AG08395 (cell line): ENCODE measurements at regions not wholly inside any gene's neighbourhood (a gene's known extent, or its start where the extent isn't known, plus 50 kb on each side); places are given as distances from the start of the nearest gene placed in this dataset.

ENCODE experiments used
- DNase-seq: peaks from one replicate; pipeline ENCODE4 v3.0.0; 2012; ENCODE audit warnings: mixed read lengths, low spot score

DNA sequence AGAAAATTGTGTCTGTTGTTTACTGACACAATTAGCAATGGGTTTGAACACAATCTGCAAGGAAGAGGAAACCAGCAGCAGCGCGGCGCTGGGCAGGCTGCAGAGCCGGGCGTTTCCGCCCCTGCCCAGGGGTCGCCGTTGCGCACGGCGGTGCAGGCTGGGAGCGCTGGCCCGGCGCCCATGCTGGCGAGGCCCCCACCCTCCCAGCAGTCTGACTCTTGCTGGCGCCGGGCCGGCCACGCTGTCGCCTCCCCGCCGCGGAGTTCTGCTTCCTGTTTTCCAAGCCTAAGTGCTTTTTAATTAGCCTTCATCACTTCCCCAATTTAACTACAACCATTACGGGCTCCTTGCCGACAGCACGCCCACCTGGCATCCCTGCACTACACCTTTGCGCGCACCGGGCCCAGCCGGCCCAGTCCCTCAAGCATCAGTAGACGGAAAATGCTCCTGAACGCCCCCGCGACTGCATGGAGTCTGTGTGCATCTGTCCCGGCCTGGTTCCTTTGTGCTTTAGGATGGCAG, 212.1 kb downstream of the GXYLT1 start:
- DNase-seq = peak; percentile 35

DNA sequence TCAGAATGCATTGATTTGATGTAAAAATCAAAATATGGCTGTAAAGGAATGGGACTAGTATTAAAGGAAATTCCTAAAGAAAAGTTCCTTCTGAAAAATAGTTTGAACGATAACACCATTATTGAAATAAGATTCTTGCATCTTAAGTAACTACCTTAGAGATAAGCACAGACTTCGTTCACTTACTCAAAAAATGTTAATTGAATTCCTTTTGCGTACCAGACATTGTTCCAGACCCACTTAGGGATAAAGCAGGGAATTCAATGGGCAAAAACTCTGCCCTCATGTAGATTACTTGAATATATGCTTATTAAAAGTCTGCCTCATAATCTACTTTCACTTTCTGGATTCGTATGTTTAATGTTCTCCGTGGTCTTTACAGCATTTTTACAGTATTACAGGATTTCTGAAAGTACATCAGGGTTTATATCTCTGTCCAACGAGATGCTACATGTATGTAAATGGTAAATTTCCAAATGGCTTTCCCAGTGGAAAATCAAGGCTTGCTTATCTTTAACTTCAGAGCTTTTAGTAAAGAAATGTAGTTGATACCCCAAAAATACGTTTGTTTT, 213.7 kb downstream of the GXYLT1 start:
- DNase-seq = no peak

DNA sequence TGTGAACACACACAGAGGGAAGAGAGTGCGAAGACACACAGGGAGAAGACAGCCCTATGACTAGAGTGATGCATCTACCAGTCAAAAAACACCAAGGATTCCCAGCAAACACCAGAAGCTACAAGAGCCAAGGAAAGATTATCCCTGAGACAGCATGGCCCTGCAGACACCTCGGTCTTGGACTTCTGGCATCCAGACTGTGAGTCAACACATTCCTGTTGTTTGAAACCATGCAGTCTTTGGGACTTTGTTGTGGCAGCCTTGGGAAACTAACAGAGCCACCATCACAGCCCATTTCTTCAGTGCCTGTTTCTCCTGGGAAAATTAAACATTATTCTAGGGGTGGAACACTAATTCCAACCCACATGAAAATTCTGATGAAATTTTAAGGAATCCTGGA, 220.6 kb downstream of the GXYLT1 start:
- DNase-seq = no peak

DNA sequence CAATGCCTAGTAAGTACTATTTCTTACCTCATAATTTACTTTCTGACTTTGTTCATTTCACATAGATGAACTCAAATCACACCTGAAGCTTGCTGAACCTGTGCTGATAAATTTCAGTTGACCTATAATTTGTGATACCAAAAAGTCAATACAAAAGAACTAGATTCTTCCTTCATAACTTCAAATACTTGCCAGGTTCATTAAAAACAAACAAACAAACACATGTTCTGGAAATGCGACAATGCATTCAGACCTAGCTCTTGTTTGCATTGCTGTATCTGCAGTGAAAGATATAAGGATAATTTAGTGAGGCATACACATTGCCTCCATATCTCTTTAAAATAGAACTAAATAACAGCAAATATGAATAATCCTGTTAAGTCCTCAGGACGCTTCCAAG, 221.3 kb downstream of the GXYLT1 start:
- no peak for DNase-seq

DNA sequence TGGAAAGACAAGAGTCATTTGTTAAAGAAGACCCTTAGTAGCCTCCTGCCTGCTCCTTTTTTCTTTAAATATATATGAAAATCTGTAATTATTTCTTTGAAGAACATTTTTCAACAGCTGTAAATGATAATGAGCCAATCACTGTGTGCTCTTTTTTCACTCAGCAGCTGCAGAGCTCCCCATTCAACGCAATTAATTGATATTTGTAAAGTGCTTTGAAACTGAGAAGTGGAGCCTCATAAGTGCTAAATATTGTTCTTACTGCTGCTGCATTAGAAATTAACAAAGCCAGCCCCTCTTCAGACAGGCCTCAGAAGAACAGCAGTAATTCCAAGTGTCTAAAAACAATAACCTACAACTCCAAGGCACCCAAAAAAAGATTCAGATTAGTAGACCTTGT, 224.3 kb downstream of the GXYLT1 start:
- DNase-seq = no peak

DNA sequence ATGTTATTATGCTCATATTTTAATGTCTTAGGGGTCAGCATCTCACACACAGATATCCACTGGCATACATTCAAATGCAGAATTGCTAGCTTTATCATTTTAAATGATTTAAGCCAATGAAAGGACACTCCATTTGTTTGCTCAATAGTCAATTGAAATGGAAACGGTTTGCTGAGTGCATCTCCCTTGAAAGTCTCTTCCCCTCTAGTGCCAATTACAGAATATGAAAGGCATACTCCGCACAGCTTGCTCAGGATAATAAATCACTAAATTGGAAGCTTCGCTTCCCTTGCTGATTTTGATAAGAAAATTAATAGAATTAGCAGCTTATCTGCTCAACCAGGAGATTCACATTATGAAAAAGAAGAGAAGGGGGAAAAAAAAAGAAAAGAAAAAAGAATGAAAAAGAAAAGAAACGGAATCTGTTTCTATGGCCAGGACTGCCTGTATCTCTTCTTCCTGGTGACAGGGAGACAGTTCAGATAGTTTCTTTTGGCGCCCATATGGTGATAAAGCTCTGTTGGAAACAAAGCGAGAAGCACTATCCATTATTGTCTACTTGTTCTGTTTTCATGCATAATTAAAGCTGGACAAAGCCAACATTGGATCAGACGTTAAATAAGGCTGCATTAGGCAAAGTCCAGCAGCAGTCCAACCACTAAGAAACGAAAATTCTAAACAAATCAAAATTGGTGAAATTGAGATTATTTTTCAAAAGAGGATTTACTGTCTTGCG, 225.0 kb downstream of the GXYLT1 start:
- no peak for DNase-seq

DNA sequence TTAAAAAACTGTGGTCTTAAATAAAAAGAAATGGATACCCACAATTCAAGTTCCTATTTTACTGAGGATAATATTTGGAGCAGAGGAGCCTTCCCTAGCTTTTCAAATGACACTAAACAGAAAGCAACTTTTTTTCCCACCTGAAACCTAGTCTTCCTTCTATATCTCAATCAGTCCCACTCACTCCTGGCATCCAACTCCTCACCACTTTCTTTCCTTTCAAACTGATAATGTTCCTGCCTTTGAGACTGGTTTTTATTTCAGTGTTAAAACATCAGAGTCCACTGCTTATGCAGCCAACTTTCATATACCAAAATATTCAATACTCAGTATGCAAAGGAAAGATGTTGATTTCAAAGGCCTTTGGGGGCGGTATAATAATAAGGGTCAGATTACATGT, 225.6 kb downstream of the GXYLT1 start:
- no peak for DNase-seq

DNA sequence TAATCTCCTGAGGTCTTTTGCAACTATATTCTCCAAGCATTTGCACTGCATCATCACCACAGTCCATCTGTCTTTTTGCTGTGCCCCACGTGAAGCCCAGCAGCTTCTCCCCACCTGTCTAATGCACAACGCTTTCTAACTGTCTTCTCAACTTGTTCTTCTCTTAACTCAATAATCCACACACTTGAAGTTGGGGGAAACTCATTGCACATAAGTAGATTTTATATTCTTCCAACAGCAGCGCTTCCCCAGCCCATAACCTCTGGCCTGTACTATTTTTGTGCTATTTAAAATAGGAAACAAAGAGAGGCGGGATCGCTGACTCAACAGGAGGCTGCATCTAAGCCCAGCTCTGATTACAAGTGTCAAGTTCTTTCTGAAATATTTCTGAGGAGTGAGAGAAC, 226.7 kb downstream of the GXYLT1 start:
- DNase-seq = no peak

DNA sequence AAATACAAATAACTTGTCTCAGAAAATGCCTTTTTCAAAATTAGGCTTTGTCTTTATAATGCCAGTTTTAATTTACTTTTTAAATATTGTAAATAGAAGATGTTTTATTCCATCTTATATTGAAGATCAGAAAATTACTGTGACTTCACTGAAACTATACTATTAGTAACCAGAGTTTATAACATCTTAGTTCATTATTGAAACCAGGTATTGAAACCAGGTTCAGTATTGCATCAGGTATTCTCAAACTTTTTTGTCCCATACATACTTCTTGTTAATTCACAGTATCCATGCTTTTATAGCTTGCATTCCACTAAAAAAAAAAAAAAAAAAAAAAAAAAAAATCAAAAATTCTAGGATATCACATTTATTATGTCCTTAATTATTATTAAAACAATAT, 227.5 kb downstream of the GXYLT1 start:
- DNase-seq = no peak

DNA sequence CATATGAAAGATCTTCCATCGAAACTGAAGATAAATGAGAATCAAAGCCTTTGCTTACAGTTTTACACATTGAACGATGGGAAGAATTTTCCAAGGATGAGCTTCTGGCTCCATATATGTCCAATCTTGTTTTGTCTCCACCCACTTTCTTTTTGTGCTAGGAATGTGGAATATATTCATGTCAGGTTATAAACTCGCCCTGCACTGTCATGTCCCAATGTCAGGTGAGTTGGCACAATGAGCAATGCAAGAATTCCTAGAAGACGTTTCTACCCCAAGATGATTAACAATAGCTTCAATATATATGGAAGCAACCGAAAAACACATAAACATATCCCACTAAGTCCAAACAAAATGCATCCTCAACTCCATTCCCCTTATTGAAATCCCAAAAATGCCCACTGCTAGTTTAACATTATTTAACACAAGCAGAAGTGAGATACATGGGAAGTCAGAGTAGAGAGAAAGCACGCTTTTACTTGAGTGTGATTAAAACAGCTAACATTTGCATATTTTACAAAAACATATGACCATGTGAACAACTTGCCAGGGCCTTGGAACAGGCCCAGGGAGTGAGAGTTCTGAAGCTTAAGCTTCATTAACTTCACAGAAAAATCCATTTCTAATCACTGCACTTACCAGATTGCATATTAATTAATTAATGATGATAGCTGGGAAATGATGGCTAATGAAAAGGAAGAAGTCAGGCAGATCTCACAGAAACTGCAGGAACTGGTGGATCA, 233.9 kb downstream of the GXYLT1 start:
- no peak for DNase-seq

DNA sequence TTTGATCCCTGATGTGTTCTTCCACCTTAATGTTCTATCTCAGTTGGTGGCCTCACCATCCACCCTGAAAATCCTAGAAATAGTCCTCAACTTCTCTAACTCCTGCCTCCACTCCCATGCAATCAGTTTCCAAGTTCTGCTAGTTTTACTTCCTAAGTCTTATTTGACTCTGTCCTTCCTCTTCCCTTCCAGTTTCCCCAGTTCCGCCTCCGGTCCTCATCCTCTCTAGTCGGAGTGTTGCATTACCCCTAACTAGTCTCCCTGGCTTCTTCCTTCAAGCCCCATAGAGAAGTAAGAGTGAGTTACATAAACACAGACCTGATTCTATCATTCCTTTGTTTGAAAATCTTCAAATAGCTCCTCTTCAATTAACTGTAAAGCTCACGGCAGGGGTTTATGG, 236.5 kb downstream of the GXYLT1 start:
- no peak for DNase-seq

DNA sequence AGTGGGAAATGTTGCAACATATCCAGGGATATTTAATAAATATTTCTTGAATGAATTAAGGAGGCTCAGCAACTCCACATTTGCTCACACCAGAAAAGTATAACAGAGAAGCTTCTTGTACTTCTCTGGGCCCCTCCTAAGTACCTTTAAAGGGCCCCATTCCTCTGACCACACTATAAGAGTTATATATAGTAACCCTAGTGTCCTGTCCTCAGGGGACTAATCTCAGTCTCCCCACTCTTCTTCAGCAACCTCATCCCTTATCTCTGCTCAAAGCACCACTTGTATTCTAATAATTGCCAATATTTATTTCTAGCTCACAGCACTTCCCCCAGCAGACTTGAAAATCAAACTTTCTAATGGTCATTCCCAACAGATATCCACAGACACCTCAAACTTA, 237.1 kb downstream of the GXYLT1 start:
- DNase-seq = no peak

DNA sequence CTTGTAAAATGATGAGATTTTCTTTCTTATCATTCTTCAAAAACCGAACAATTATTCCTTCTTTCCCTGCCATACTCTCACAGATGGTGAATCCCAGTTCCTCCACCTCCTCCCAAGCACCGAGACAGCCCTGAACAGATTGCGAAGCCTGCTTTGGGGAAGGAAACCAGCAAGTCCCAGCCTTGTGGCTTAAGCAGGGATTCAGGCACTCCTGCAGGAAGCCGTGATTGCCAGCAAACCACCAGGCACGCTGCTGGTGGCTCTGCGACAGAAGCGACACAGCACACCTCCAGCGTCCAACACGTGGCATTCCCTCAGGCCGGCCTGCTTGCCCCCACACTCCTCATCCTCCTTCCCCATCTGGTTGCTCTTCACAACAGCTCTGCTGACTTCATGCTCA, 237.7 kb downstream of the GXYLT1 start:
- DNase-seq = no peak

DNA sequence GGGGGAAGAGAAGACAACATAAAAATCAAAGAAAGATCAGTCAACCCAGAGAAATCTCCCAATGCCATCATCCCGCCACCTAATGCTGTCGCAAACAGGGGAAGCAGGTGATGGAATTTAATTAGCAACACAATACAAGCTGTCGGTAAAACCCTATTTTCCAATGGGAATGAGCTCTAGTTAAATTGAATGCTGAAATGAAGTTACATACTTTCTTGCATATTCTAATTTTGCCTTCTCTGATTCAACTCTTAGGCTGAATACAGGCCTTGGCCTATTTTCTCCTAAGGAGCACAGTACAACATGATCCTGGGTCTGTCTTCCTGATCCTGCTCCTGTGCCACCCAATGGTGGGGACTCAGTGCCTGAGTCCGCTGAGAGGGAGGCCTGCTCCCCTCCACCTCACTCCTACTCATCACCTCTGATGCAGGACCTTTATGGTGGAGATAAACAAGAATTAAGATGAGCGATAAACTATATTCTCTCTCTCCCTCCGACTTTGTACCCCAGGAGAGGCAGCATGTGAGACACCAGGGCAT, 238.8 kb downstream of the GXYLT1 start:
- no peak for DNase-seq

DNA sequence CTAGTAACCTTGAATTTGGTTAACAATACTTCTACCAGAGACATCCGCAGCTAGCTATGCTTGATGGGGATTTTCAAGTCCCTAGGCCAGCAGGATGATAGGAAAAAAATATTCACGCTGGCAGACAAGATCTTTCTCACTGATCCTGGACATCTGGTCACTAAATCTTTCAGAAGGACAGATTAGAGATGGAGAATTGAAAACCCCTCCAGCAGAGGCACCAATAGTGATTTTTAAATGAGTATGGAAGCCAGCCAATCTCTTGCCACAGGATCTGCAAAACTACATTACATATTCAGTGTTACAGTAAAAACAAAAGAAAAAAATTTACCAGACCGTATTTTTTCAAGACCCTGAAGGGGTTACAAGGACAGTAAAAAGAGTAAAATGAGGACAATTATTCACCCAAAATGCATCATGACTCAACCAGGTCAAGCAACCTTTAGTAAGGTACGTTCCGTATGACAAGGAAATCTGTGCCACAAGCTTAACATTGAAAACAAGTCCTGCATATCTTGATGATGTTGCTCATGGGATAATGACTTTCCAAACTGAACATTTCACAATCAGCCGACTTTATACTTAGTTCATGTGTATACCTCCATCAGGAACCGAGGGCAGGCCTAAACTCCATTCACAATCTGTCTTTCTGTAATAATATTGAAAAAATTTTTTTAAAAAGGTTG, 239.5 kb downstream of the GXYLT1 start:
- no peak for DNase-seq

DNA sequence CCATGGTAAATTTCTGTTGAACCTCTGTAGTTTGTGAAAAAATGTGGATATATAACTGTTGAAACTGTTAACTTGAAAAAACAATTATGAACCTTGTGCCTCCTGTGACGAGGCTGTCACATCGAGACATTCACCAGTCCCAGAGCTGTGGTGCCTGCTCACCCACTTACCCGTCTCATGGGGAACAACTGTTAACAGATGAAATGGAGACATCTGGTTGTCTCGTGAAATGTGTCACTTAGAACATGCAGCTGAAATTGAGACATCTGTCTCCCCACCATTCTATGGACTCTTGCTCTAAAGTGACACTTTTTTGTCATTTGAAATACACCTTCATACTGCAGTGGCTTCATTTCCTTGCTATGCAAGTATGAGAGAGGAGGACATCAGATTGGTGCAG, 240.6 kb downstream of the GXYLT1 start:
- DNase-seq = no peak

DNA sequence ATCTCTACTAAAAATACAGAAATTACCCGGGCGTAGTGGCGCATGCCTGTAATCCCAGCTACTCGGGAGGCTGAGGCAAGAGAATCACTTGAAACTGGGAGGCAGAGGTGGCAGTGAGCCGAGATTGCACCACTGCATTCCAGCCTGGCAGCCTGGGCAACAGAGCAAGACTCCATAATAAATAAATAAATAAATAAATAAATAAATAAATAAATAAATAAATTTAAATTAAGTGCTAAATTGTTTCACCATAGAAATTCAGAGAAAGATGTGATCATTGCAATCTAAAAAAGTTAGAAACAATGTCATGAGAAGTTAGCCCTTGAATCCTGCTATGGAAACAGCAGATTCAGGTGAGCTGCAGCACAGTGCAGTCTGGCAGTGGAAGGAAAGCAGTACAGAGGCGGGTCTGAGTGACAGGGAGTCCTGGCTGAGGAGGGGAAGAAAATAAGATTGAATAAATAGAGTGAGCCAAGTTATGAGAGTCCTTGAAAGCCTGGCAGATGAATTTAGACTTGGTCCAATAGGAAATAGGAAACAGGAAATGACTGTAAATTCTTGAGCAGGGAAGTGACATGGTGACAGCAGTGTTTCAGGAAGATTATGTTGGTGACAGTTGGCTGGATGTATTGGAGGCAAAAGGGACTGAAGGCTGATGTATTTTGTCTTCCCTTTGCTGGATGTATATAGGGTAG, 241.5 kb downstream of the GXYLT1 start:
- no peak for DNase-seq

DNA sequence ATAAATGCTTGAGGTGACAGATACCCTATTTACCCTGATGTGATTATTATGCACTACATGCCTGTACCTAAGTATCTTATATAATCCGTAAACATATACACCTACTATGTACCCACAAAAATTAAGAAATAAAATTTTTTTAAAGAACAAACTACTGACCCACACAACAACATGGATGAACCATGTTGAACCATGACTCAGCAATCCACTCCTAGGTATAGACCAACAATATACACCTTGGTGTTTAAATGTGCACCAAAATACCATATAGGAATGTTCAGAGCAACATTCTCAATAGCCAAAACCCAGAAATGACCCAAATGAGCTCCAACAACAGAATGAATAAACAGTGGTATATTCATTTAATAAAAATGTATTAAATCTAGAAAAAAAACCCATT, 245.1 kb downstream of the GXYLT1 start:
- no peak for DNase-seq

DNA sequence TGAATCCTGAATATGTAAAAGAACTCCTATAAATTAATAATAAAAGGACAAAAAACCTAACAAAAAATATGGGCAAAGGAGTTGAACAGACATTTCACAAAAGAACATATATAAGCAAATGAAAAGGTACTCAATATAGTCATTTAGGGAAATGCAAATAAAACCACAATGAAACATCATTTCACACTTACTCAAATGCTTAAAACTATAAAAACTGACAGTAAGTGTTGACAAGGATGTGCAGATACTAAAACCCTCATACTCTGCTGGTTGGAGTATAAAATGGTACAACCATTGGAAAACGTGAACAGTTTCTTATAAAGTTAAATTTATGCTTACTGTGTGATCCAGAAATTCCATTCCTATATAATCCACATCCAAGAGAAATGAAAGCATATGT, 247.1 kb downstream of the GXYLT1 start:
- DNase-seq = no peak

DNA sequence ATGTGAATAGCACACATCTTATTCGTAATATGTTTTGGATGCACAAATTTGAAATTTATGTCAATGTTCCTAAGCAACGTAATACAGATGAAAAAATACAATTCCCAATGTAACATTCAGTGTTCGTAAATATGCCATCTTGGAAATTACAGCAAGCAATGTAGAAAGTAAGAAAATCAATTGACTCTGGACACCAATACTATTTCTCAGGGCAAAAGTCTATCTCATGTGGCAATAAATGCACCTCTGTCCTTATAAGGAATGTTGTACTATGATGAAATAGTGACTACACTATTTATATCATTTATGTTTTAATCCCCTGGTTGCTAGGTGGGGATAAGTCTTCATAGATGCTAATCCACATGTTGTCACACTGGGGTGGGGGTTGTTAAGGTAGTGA, 251.2 kb downstream of the GXYLT1 start:
- no peak for DNase-seq

DNA sequence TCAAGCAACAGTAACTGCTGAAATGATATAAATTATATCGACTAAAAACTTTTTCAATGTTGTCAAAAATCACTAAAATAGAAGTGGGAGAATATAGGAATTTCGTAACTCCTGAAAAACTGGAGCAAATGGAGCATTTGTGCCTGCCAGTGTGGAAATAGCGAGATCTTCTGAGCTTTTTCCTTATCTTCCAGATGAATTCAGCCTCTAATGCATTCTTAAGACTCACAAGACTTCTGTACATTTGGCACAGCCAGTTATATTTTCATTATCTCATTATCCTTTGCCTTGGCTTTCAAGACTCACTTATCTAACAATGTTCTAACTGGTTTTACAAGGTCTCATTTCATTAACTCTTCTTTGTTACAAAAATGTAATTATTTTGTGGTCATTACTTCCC, 252.4 kb downstream of the GXYLT1 start:
- no peak for DNase-seq

DNA sequence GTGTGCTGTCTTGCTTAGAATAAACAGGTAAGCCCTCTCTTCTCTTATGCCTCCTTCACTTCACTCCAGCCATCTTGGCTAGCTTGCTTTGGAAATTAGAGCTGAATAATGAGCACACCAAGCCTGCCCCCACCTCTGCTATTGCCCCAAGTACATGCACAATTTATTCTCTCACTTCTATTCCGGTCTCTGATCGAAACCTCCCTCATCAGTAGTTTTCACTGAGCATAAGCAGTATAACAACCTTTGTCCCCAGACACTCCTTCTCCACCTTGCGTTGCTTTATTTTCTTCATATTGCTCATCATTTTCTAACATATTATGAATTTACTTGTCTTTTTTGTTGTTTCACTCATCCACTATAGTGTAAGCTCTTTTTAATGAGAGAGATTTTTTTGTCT, 253.4 kb downstream of the GXYLT1 start:
- DNase-seq = no peak
